GM18861 (cell line): ENCODE measurements at regions not wholly inside any gene's neighbourhood (a gene's known extent, or its start where the extent isn't known, plus 50 kb on each side); places are given as distances from the start of the nearest gene placed in this dataset.

ENCODE experiments used
- ATAC-seq: cut with Tn5 transposase; IDR thresholded peaks from one replicate; pipeline ENCODE4 v1.9.1; 2021; ENCODE audit not compliant: unreplicated experiment

DNA sequence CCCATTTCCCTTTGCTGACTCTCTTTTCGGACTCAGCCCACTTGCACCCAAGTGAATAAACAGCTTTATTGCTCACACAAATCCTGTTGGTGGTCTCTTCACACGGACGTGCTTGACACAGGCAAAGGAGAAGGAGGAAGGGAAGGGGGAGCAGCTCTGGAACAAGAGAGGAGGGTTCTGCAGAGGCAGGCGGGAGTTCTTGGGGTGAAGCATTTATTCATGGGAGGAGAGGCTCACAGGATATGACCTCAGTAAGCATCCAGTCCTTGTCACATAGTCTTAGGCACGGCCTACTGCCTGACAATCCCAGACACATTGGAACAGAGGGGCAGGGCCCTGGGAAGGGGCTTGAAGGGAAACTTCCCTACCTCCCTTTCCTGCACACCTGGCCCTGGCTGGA is 171.7 kb upstream of the HS6ST1 start:
- ATAC-seq = no peak

DNA sequence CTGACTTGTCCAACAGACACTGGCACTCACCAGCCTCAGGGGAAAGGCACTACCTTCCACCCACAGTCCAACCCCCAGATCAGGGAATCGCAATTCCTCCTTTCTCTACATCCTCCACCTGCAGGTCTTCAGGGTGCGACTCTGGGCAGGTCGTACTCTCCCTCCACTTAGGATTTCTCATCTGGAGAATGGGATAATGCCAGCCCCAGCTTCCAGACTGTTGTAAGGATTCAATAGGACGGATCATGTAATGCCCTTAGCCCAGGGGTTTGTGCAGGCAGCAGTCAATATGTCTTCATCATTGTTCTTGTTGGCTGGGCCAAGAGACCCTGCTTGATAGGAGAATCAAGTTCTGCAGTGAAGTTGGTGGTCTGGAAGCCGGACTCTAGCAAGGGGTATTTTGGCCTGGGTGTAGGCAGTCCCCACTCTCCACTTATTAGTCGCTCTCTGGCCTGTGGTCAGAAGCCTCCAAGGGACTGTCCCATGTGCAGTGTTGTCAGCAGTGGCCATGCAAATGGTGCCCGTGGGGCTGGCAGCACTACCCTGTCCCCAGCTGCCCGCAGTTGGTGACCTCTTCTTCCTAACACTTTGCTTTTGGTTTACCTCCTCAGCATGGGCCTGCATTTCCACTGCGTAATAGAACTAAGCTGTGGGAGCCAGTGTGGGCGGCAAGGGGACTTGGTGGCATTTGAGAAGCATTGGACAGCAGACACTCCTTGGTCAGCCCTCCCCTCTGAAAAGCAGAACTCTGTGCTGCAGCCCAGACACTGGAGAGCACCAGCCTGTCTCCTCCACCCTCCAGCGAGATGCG is 172.4 kb upstream of the HS6ST1 start:
- no peak for ATAC-seq

DNA sequence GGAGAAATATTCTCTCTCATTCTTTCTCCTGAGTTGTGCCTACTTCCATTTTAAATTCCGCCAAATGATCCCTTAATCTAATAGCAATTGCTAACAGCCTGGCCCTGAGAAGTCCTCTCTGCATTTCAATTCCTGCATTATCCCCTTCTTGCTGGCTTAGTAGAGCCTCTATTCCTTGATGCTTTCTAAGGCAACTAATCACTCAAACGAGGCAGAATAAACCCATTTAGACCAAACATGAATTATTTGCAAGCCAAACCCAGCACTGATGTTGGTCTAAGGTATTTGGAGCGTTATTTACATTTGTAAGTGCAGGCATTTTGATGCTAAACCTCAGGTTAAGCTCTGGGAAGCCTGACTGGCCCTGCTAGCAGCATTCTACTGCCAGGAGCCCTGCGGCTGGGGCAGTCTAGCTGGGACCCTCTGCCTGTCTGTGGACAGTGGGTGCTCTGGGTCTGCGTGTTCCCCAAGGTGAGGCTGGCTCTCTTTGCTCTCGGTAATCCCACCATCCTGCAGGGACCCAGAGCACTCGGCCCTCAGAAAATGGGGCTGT is 173.1 kb upstream of the HS6ST1 start:
- no peak for ATAC-seq

DNA sequence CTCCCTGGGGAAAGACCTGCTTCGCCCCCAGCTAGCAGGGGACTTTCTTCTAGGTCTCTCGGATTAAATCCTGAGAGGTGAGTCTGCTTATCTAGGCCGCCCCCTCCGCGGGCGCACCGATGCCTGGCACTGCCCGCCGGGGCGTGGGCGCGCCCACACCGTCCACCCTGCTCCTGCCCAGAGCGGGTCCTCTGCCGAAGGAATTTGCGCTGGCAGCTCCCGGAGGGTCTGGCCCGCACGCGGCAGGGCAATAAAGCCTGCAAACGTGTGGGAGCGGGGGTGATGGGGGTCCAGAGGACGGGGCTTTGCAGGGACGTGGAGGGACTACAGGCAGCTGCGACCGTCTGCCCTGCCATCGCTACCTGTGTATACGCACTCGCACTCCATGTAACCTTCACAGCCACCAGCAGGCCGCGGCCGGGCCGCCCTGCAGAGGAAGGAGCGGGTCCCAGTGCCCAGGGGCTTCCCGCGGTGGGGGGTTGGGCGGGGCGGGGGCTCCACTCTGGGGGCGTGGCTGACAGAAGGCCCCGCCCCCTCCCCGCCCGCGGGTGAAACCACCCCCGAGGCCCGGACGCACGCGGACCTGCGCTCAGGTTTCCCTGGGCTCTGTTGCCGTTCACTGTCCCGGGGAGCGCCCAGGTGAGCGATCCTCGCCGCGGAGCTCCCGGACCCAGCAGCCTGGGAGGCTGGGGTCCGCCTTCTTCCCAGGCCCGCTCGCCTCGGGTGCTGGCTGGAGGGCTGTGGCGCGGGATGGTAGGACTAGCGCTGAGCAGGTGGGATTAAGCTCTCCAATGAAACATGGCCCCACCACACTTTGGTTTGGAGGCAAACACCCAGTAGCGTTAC is 174.5 kb upstream of the HS6ST1 start:
- ATAC-seq = no peak

DNA sequence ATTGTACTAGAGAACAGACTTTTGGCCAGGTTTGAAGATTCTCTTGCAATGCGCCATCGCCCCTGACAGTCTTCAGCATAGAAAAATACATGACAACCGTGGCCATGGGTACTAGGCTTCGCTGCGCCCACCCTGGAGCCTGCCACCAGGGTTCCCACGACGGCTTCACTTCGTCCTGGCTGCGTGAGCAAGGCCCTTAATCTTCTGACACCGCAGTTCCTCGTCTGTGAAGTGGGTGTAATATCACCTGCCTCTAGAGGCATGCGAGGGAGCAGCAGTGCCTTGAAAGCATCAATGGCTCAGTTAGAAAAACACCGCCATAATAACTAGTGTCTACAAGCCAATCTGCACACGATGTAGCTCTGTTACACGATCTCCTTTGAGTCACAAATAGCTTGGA is 175.2 kb upstream of the HS6ST1 start:
- no peak for ATAC-seq

DNA sequence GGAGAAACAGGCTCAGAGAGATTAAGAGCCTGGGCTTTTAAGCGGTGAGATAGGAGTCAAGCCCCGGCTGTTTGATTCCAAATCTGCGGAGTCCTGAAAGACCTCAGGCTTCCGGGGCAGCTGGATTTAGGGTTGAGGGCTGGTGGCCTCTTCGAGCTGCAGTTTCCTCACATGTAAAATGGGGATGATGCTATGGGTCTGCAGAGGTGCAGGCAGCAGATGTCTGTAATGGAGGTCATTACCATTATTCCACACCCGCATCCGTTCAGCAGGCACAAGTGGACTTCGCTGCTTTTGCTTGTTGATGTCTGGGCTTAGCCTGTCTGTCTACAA is 175.6 kb upstream of the HS6ST1 start:
- no peak for ATAC-seq

DNA sequence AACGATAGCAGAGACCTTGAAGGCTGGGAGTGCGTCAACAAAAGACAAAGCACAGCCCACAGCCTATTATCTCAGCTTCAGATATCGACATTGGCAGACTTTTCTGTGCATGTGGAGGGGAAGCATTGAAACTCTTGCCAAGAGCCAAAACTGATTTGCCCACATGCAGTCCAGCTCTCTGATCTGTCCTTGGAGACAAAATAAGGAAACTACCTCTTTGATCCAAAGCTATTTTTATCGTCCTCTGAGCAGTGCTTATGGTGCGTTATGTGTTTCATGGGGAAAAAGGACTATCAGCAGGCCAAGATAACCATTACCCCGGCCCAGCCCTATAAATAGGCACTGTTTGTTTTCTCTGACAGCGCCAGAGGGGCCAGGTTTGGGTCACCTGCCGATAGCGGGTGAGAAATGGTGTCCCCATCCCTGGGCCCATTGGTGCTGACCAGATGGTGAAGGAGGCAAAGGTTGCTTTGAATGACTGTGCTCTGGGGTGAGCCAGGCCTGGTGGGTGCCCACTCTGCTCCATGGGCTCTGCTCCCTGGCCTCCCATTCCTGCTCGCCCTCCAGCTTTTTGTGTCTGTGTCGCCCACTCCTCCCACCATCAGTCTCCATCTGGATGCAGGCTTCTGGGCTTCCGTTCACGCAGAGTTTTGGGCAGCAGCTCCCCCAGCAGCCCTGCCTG is 176.1 kb upstream of the HS6ST1 start:
- ATAC-seq = no peak

DNA sequence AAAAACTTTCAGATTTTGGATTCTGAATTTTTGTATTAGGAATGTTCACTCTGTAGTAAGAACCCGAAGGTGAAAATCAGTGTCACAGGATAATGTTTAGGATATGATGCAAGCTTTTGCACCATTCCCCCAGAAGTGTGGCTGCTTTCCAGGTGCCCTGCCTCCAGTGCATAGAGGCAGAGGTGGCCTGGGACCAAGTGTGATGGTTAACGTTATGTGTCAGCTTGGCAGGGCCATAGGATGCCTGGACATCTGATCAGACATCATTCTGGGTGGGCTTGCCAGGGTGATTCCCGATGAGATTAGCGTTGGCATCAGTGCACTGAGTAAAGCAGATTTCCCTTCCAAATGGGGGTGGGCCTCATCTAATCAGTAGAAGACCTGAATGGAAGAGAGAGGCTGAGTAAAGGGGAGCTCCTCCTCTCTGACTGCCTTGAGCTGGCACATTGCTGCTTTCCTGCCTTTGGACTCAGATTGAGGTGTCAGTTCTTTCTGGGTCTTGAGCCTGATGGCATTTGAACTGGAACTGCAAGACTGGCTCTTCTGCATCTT is 177.4 kb upstream of the HS6ST1 start:
- no peak for ATAC-seq

DNA sequence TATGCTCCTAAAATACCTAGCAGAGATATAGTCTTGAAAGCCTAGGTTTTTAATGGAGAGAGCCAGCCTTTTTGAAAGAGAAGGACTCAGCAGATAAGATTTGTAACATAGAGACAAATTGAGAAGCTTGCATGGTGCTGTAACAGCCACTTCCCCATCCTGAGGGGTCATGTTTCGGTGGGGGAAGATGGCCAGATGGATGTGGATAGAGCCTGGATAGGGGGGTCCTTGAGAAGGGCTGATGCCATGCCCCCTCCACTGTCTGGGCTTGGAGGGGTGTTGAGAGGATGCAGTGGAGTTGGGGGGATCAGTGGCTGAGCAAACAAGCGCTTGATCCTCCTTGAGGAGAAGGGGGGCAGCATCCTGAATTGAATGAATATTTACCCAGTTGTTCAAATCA is 178.0 kb upstream of the HS6ST1 start:
- no peak for ATAC-seq

DNA sequence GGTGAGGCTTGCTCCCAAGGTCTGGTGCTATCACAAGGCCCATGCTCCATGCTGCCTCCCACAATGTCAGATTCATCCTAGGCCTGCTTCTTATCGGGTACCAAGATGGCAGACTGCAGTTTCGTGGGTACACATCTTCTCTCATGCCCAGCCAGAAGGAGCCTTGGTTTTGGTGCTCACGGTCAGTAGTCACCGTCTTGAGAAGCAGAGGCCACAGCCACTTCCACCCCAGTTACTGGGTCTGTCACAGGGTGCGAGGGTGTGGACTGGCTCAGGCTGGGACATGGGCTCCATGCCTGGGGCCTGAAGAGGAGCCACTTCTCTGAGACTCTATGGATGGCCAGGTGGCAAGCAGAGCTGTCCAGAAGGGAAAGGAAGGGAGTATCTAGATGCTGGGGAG is 178.8 kb upstream of the HS6ST1 start:
- ATAC-seq = no peak

DNA sequence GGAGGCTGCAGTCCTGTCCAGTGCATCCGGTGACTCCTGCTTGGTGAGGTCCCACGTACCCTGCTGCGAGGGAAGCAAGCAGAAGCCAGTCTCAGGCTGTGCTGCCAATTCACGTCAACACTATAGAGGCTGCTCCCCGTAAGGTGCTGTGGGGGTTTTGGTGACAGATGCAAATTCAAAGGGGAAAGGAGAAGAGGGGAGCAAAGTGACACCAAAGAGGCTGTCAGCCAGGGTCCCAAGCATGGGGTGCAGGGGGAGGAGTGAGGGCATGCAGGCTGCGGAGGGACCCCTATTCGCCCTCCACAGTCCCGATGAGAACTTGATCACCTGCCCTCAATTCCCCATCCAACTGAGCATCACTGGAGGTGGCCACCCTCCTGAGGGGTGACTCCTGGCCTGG is 179.4 kb upstream of the HS6ST1 start:
- ATAC-seq = no peak

DNA sequence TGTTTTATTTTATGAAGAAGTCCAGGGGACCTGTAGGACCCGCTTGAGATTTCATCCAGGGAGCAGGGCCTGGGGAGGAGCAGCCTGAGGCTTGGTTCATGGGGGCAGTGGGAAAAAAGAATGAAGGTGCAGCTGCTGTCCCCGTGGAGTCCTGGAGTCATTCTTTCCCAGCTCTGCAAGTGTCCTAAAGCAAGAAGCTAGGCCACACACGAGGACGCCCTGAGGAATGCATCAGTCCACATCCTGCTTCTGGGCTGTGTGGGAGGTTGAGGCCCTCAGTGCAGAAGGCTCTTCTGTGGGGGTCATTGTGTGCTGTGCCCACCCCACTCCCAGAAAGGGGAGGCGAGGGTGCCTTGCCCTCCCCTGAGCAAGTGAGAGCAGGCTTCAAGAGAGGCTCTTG is 179.9 kb upstream of the HS6ST1 start:
- ATAC-seq = no peak

DNA sequence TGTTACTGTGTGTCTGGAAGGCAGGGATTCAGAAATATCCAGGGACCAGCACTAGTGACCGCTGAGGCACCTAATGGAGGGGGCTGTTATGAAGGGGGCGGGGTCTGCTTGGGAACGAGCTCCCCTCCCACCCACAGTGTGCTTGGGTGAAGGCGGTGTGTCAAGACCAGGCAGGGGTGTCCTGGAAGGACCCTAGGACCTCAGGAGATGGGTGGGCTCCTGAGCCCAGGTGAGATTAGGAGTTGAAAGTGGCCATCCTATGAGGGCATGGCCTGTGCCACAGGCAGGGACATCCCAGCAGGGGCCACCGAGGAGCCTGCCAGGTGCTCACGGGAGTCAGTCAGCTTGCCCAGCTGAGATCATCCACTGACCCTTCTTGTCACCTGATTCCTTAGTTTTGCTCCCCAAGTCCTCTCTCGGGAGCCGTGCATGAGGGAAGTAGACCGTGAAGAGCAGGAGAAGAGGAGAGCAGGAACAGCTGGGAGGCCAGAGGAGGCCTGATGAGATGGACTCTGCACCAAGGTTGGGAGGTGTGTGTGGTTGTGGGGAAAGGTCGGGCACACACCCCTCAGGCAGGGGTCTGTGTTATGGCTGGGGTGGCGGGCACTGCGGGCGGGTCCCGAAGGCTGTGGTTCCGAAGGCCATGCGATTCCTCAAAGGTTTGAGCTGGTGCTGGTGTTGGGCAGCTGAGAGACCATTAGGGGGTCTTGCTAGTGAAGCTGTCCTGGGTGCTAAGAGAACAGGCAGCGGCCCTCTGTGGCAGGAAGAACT is 180.9 kb upstream of the HS6ST1 start:
- no peak for ATAC-seq

DNA sequence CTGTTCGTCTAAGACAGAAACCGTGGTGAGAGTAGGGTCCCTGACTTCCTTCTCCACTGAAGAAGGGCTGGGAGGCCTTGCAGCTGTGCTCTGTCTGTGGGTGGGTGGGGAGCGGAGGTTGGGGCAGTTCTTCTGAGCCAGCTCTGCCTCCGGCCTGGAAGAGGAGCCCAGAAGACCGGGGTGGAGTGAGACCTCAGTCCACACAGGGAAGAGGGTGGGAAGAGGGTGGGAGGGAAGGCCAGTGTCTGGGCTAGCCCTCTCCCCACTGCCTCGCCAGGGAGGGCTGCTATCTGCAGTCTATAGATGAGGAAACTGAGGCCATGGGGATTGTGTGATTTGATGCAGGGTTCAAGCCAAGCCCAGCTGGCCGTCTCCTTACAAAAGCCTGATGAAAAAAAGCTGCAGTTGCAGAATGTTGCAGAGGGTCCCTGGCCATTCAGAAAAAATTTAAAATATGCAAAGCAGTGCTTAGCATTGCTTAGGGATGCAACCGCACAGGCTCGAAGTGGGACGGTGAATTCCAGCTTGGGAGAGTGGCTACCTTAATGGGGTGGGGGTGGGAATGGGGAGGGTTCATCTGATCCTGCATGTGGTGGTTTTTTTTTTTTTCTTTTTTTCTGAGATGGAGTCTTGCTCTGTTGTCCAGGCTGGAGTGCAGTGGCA is 181.6 kb upstream of the HS6ST1 start:
- ATAC-seq = no peak

DNA sequence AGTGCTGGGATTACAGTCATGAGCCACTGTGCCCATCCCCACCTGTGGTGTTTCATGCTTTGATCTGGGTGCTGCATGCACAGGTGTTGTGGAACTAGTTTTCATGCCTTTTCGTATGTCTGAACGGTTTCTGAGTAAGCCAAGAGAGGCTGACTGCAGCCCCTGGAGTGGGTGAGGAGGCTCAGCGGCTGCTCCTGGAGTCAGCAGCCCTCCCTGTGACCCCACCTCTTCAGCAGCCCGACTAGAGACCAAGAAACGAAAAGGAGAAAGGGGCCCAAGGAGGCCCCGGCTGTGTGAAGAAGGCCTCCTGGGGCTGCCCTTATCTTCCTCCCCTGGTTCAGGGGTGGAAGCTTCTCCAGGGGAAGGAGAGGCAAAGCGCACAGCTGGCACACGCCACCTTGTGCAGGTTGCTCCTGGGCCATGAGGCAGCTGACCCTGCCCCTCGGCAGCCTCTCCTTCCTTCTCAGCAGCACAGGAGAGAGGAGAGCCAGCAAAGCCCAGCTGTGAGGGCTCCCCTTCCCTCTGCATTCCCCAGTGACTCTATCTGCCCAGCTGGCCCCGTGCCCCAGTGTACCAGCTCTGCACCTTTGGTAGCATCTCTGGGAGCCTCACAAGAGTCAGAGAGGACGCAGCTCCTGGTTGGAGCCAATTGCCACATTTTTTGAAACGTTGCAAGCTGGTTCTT is 182.5 kb upstream of the HS6ST1 start:
- ATAC-seq = no peak

DNA sequence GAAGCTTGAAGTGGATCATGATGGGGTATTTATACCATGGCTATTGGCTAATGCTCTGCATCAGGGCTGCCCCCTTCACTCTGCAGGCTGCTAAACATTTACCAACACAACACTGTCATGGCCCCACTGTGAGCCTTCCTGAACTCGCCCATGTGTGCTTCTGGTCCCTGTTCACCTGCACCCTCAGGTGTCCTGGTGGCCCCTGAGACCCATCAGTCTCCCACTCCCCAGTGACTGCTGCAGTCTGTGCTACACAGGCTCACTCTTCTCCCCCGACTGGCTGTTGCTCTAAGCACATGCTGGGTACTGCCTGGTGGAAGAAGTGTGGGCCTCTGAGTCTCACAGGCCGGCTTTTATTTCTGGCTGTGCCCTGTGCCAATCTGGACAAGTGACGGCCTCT is 183.0 kb upstream of the HS6ST1 start:
- ATAC-seq = no peak

DNA sequence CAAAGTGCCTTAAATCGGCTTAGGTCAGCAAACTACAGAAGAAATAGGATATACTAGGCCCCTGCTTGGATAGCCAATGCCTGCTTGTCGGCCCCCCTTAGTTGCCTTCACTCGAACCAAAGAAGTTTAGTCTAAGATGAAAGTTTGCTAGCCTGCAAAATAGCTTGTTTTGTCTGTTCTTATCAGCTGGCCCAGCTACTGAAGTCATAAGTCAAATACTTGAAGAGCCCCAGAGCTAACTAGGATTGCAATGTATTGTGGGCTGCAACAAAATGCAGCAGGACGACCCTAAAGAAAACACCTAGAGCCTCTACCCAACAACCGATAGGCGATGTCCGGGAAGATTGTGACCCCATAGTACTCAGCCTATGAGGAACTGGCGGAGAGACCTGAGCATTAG is 183.5 kb upstream of the HS6ST1 start:
- no peak for ATAC-seq

DNA sequence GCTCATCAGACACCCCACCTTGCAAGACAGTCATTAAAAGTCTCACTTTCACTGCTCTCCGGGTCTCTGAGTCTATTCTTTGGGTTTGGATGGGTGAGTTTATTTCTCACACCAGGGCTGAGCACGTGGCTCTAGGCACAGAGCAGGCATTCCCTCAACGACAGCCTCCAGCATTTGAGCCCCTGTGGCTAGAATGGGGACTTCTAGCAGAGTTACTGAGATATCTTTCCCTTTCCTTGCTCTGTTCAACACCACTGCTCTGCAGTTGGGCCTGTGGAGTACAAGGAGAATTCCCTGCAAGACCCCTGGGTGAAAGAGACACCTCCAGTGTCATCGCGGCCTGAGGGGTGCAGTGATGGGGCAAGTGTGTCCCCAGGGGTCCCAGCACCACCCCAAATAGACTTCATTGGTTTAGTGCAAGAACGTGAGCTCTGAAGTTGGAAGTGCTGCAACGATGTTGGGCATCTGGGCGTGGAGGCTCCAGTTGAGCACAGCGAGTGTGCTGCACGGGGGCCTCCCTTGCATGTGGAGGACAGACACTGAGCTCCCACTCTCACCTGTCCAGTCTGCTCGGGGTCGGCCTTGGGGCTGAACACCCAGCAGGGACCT is 184.1 kb upstream of the HS6ST1 start:
- ATAC-seq = no peak
